ENCODE measurements at regions not wholly inside any gene's neighbourhood (a gene's known extent, or its start where the extent isn't known, plus 50 kb on each side); places are given as distances from the start of the nearest gene placed in this dataset.

DNA sequence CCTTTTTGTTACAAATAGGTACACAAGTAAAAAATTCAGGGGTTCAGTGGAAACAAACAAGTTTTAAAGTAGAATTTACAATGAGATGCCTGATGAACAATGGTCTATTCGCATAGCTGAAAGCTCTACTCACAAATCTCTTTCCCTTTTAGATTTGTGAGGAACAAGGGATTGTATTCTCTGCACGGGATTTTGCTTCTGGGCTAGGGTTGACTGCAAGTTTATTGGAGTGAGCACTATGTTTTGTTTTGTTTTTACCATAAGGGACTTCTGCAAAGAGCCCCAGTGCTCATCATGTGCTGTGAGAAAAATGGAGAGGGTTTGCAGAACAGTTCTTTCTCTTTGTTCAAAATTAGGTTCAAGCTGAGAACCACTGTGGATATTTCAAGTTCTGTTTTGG lies 160.5 kb downstream of the DLEU7 start:
- no peak for DNase-seq (ENCODE audit: low read depth)
- H3K4me3 ChIP-seq (ENCODE audit: control insufficient read depth, low read depth, low read length), result no peak overlapping the region

DNA sequence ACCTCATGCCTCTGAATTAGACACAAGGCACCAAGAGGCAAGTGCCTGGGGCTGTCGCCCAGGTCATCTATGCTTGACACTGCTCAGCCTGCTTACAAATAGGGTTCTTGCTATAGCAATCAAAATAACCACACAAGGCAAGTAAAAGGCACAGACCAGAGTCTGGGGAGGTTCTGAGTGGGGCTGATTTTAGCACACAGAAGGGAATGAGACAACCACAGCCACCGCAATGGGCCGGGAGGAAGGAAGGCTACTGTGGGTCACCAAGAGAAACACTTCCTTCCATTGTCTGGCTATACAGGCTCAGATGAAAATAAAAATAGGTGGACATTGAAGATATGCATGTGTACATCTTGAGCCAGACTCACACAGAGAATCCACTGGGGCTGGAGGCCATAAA lies 159.1 kb downstream of the DLEU7 start:
- no peak for TF ChIP-seq CTCF (IDR thresholded peaks at IDR 0.05; ENCODE audit: control insufficient read depth, insufficient read depth, low read depth, low read length, missing control alignments)
- DNase-seq (ENCODE audit: low read depth), result no peak
- H3K4me3 ChIP-seq (ENCODE audit: control insufficient read depth, low read depth, low read length), result no peak overlapping the region

More for the DNA sequence above, 160.5 kb downstream of the DLEU7 start:
- TF ChIP-seq CTCF (IDR thresholded peaks at IDR 0.05; ENCODE audit: control insufficient read depth, insufficient read depth, low read depth, low read length, missing control alignments), result no peak

- TF ChIP-seq CTCF (IDR thresholded peaks at IDR 0.05; ENCODE audit: control insufficient read depth, insufficient read depth, low read depth, low read length, missing control alignments), result no peak
- no peak overlapping the region for H3K4me3 ChIP-seq (ENCODE audit: control insufficient read depth, low read depth, low read length)
- no peak for DNase-seq (ENCODE audit: low read depth)
These were observed 158.0 kb downstream of the DLEU7 start for GRCh38 chr13:50685491-50685890.

GRCh38 chr13:50685956-50686355 lies 157.5 kb downstream of the DLEU7 start:
- no peak for DNase-seq (ENCODE audit: low read depth)
- no peak overlapping the region for H3K4me3 ChIP-seq (ENCODE audit: control insufficient read depth, low read depth, low read length)
- TF ChIP-seq CTCF (IDR thresholded peaks at IDR 0.05; ENCODE audit: control insufficient read depth, insufficient read depth, low read depth, low read length, missing control alignments), result no peak

DNA sequence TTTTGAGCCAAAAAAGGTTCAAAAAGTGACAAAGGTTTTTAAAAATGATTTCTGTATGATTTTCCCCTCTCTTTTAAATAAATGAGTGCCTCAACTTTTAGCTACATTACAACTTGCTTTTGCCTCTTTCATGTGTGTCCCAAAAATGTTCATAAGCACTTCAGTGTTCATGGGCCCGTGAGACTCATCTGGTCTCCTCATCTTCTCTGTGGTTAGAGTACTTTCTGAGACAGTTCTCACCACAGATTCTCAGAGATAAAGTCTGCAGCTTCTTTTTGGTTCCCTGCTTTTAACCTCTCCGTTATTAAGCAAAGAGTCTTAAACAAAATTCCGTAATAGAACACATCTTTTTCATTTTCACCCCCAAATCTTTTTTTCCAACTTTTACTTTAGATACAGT lies 156.9 kb downstream of the DLEU7 start:
- DNase-seq (ENCODE audit: low read depth), result no peak
- no peak overlapping the region for H3K4me3 ChIP-seq (ENCODE audit: control insufficient read depth, low read depth, low read length)
- no peak for TF ChIP-seq CTCF (IDR thresholded peaks at IDR 0.05; ENCODE audit: control insufficient read depth, insufficient read depth, low read depth, low read length, missing control alignments)

- H3K4me3 ChIP-seq (ENCODE audit: control insufficient read depth, low read depth, low read length), result no peak overlapping the region
- no peak for DNase-seq (ENCODE audit: low read depth)
- TF ChIP-seq CTCF (IDR thresholded peaks at IDR 0.05; ENCODE audit: control insufficient read depth, insufficient read depth, low read depth, low read length, missing control alignments), result no peak
These were observed 155.9 kb downstream of the DLEU7 start for GRCh38 chr13:50687545-50687944.

GRCh38 chr13:50690006-50690405 lies 153.5 kb downstream of the DLEU7 start:
- no peak overlapping the region for H3K4me3 ChIP-seq (ENCODE audit: control insufficient read depth, low read depth, low read length)
- no peak for DNase-seq (ENCODE audit: low read depth)
- no peak for TF ChIP-seq CTCF (IDR thresholded peaks at IDR 0.05; ENCODE audit: control insufficient read depth, insufficient read depth, low read depth, low read length, missing control alignments)

Measured in AG09309 (cell line).